SK-N-MC (cell line): ENCODE measurements at regions not wholly inside any gene's neighbourhood (a gene's known extent, or its start where the extent isn't known, plus 50 kb on each side); places are given as distances from the start of the nearest gene placed in this dataset.

Experiments used
- EZH2 ChIP-seq: fragments of 200-600 bp; sonication (generic); IDR thresholded peaks from one replicate; pipeline ENCODE4 v1.6.1; 2017; ENCODE audit warnings: antibody characterized with exemption
- FOXP2 ChIP-seq: optimal IDR thresholded peaks from 2 replicates; pipeline ENCODE3; 2011; ENCODE audit warnings: mild to moderate bottlenecking, moderate library complexity; ENCODE audit not compliant: insufficient read depth; ENCODE audit errors: extremely low read length, control extremely low read depth
- POLR2AphosphoS5 ChIP-seq: IDR thresholded peaks from 2 replicates; pipeline ENCODE4 v1.6.1; 2012; ENCODE audit warnings: mild to moderate bottlenecking, low read depth, low read length, borderline replicate concordance

DNA sequence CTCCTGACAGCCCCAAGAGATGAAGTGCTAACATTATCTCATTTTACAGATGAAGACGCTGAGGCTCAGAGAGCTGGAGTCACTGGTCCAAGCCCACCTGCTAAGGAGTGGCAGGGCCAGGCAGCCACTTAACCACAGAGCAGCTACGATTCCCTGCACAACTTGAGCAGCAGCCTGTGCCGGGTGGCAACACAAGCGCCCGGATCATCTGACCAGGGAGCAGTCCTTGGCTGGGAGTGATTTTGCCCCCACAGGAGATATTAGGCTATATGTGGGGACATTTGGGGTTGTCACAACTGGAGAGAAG, 93.2 kb upstream of the PTPN1 start:
- no peak for TF ChIP-seq EZH2
- no peak for TF ChIP-seq POLR2AphosphoS5
- no peak for TF ChIP-seq FOXP2
